ENCODE measurements at regions not wholly inside any gene's neighbourhood (a gene's known extent, or its start where the extent isn't known, plus 50 kb on each side); places are given as distances from the start of the nearest gene placed in this dataset.
A peak's percentile ranks its signal among the peaks of the same experiment; 100 is the strongest.
"Not testable (repeated sequence)": the region's sequence is repeated elsewhere in the genome, so short reads cannot be mapped to it uniquely, and the experiment has no call there.

GRCh38 chr2:242015108-242016065, 145.9 kb downstream of the RTP5 start:
- no peak for DNase-seq (ENCODE audit: low read depth)
- no peak overlapping the region for H3K4me3 ChIP-seq (ENCODE audit: low read depth, low read length)
- no peak for TF ChIP-seq POLR2A (IDR thresholded peaks at IDR 0.05; ENCODE audit: extremely low read depth, insufficient read length)
- TF ChIP-seq MYC (IDR thresholded peaks at IDR 0.05; ENCODE audit: low read depth, low read length) = no peak
- TF ChIP-seq CTCF (IDR thresholded peaks at IDR 0.05; ENCODE audit: low read depth, low read length) = no peak
- TF ChIP-seq MAX (IDR thresholded peaks at IDR 0.05; ENCODE audit: low read depth, low read length) = no peak

DNA sequence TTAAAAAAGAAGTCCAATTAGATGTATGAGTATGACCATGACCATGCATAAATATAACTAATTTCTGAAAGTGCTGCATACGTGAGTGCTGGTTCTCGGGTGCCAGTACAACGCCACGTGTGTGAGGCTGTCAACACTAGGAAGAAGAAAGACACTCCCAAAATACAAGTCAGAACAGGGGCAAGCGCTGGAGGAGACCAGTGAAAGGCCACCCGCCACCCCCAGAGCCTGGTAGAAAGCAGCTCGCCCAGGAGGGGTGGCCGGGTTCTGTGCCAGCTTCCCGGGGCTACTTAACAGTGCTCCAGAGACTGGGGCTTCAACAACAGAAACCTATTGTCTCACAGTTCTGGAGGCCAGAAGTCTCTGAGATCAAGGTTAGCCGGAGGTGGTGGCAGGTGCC, 147.6 kb downstream of the RTP5 start:
- DNase-seq (ENCODE audit: low read depth) = no peak
- TF ChIP-seq MYC (IDR thresholded peaks at IDR 0.05; ENCODE audit: low read depth, low read length) (no peak), POLR2A (IDR thresholded peaks at IDR 0.05; ENCODE audit: extremely low read depth, insufficient read length) (no peak)
- H3K4me3 ChIP-seq (ENCODE audit: low read depth, low read length) = no peak overlapping the region

DNA sequence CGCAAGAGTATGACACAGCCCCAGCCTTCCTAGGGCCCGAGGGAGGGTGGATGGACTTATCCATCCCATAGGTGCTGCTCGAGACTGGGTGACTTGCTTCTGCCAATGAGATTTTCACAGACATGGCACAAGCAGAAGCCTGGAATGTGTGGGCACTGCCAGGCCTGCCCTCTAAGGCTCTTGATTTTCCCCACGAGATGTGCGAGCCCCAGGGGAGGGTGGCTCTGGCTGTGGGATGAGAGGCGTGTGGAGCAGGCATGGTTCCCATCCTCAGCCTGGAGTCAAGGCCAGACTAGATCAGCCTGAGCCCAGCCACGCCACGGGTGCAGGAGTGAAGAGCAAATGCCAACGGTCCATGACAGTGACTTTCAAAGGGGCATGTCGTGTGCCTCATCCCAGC, 148.9 kb downstream of the RTP5 start:
- not testable (repeated sequence) for DNase-seq (ENCODE audit: low read depth); H3K4me3 ChIP-seq (ENCODE audit: low read depth, low read length)

DNA sequence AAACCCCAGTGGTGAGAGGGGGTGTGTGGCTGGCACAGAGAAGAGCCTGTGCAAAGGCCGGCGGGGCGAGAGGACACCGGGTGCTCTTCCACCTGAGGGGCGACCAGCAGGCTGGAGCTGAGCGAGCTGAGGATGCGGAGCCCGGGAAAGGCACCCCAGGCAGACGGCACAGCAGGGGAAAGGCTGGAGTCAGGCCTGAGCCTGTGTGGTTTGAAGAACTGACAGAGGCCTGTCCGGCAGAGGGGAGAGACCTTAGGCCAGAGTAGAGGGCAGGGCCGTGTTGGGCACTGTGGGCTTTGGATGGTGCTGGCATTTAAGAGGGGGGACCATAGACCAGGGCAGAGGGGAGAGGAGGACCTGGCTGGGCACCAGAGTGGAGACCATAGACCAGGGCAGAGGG, 149.8 kb downstream of the RTP5 start:
- no peak for DNase-seq (ENCODE audit: low read depth)
- no peak overlapping the region for H3K4me3 ChIP-seq (ENCODE audit: low read depth, low read length)
- TF ChIP-seq MYC (IDR thresholded peaks at IDR 0.05; ENCODE audit: low read depth, low read length) = no peak
- no peak for TF ChIP-seq CTCF (IDR thresholded peaks at IDR 0.05; ENCODE audit: low read depth, low read length)
- no peak for TF ChIP-seq POLR2A (IDR thresholded peaks at IDR 0.05; ENCODE audit: extremely low read depth, insufficient read length)
- TF ChIP-seq MAX (IDR thresholded peaks at IDR 0.05; ENCODE audit: low read depth, low read length) = no peak

- no peak for TF ChIP-seq CTCF (IDR thresholded peaks at IDR 0.05; ENCODE audit: low read depth, low read length)
- no peak for TF ChIP-seq MAX (IDR thresholded peaks at IDR 0.05; ENCODE audit: low read depth, low read length)
- no peak for TF ChIP-seq MYC (IDR thresholded peaks at IDR 0.05; ENCODE audit: low read depth, low read length)
- no peak for TF ChIP-seq POLR2A (IDR thresholded peaks at IDR 0.05; ENCODE audit: extremely low read depth, insufficient read length)
- peak; percentile 62 for DNase-seq (ENCODE audit: low read depth)
- H3K4me3 ChIP-seq (ENCODE audit: low read depth, low read length) = no peak overlapping the region
Observed at GRCh38 chr2:242020196-242021004, 150.9 kb downstream of the RTP5 start.

DNA sequence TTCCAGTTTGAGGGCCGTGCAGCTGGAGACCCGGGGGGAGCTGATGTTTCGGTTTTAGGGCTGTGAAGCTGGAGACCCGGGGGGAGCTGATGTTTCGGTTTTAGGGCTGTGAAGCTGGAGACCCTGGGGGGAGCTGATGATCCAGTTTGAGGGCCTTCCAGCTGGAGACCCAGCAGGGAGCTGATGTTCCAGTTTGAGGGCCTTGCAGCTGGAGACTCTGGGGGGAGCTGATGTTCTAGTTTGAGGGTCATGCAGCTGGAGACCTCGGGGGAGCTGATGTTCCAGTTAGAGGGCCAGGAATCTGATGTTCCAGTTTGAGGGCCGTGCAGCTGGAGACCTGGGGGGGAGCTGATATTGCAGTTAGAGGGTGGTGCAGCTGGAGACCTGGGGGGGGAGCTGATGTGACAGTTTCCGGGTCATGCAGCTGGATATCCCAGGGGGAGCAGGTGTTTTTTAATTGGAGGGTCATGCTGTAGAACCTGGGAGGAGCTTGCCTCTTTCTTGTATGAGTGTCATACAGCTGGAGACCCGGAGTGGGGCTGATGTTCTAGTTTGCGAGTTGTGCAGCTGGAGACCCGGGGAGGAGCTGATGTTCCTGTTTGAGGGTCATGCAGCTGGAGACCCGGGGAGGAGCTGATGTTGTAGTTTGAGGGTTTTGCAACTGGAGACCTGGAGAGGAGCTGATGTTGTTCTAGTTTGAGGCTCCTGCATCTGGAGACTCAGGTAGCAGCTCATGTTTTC, 153.2 kb downstream of the RTP5 start:
- peak; percentile 28 for DNase-seq (ENCODE audit: low read depth)
- no peak for TF ChIP-seq CTCF (IDR thresholded peaks at IDR 0.05; ENCODE audit: low read depth, low read length)
- TF ChIP-seq MAX (IDR thresholded peaks at IDR 0.05; ENCODE audit: low read depth, low read length) = no peak
- TF ChIP-seq POLR2A (IDR thresholded peaks at IDR 0.05; ENCODE audit: extremely low read depth, insufficient read length) = no peak
- TF ChIP-seq MYC (IDR thresholded peaks at IDR 0.05; ENCODE audit: low read depth, low read length) = no peak
- no peak overlapping the region for H3K4me3 ChIP-seq (ENCODE audit: low read depth, low read length)
